GM12878 (cell line): ENCODE measurements at regions not wholly inside any gene's neighbourhood (a gene's known extent, or its start where the extent isn't known, plus 50 kb on each side); places are given as distances from the start of the nearest gene placed in this dataset.

Experiments used
- ATAC-seq: fragments of 200-7000 bp; cut with Tn5 transposase; 3 replicates; pipeline ENCODE4 v1.9.1; 2020; ENCODE audit warnings: mild to moderate bottlenecking, moderate library complexity
- BruUV-seq: library from RNA; stranded (reverse); fragments of 400-500 nt; replicated peaks from 2 replicates; lab custom pipeline; 2021; lab: Mats Ljungman, UMichigan
- CTCF ChIA-PET: fragments of 300-600 bp; sonication (Branson Sonifier 250); formaldehyde crosslinking; extraction: SDS; loops from one replicate; lab custom pipeline; 2021; ENCODE audit warnings: inconsistent platforms; lab: Yijun Ruan, JAX
- POLR2A ChIA-PET: fragments of 350-600 bp; formaldehyde crosslinking; extraction: SDS; loops from one replicate; lab custom pipeline; 2021; ENCODE audit warnings: inconsistent platforms; lab: Charles Lee
- RAD21 ChIA-PET: fragments of 300-600 bp; sonication (Branson Sonifier 250); formaldehyde crosslinking; loops from one replicate; lab custom pipeline; 2023; ENCODE audit warnings: antibody characterized with exemption; ENCODE audit not compliant: unreplicated experiment; lab: Charles Lee
- SMC1A ChIA-PET: fragments of 300-600 bp; sonication (Branson Sonifier 250); formaldehyde crosslinking; loops from one replicate; lab custom pipeline; 2023; ENCODE audit not compliant: unreplicated experiment, uncharacterized antibody; lab: Charles Lee
- DNase-seq: peaks from one replicate; pipeline ENCODE4 v3.0.0-alpha.2; 2011; ENCODE audit warnings: low read depth, low spot score
- FAIRE-seq: peaks from 3 replicates; lab custom pipeline; 2011; peaks lifted over from hg19 to GRCh38; lab: Jason Lieb, UNC
- H2AFZ ChIP-seq: 2 replicates; pipeline ENCODE4 v1.6.0; 2011; ENCODE audit warnings: low read depth, low read length, control low read depth; ENCODE audit not compliant: control insufficient read depth
- H3K27ac ChIP-seq: 2 replicates; pipeline ENCODE4 v1.5.1; 2011; ENCODE audit warnings: control low read depth; ENCODE audit not compliant: control insufficient read depth, insufficient read depth
- H3K27me3 ChIP-seq, 2 experiments: replicated peaks in 1 of 2; 2 replicates each; pipeline versions ENCODE4 v1.6.0 to v1.6.1; 2011; ENCODE audit warnings: low read length in 1 of 2; ENCODE audit not compliant: control insufficient read depth in 2 of 2, insufficient read depth in 2 of 2
- H3K36me3 ChIP-seq, 2 experiments: 2 replicates each; pipeline ENCODE4 v1.5.1; 2011; ENCODE audit warnings: low read length in 1 of 2; ENCODE audit not compliant: control insufficient read depth in 2 of 2, insufficient read depth in 2 of 2
- H3K4me1 ChIP-seq: 2 replicates; pipeline ENCODE4 v1.6.1; 2011; ENCODE audit warnings: mild to moderate bottlenecking, low read length, moderate library complexity, mixed read lengths; ENCODE audit not compliant: control insufficient read depth, insufficient read depth
- H3K4me2 ChIP-seq: 2 replicates; pipeline ENCODE4 v1.6.0; 2011; ENCODE audit warnings: control low read depth; ENCODE audit not compliant: control insufficient read depth, insufficient read depth
- H3K4me3 ChIP-seq: fragments of 200-600 bp; sonication (generic); 2 replicates; pipeline ENCODE4 v1.5.1; 2016
- H3K79me2 ChIP-seq: 2 replicates; pipeline ENCODE4 v1.6.0; 2011; ENCODE audit warnings: low read length; ENCODE audit not compliant: control insufficient read depth, insufficient read depth
- H3K9ac ChIP-seq: 2 replicates; pipeline ENCODE4 v1.8.0; 2011; ENCODE audit warnings: low read length, control low read depth, mixed read lengths; ENCODE audit not compliant: control insufficient read depth, insufficient read depth
- H3K9me3 ChIP-seq: replicated peaks from 3 replicates; pipeline ENCODE4 v1.5.1; 2011; ENCODE audit warnings: mild to moderate bottlenecking, low read length; ENCODE audit not compliant: control insufficient read depth, insufficient read depth
- H4K20me1 ChIP-seq: 2 replicates; pipeline ENCODE4 v1.6.0; 2011; ENCODE audit not compliant: control insufficient read depth, insufficient read depth
- ATF3 ChIP-seq: IDR thresholded peaks from 2 replicates; pipeline ENCODE4 v1.6.1; 2011; ENCODE audit warnings: low read depth, mild to moderate bottlenecking, low read length, moderate library complexity, borderline replicate concordance; ENCODE audit errors: extremely low read depth
- DPF2 ChIP-seq: fragments of 450-650 bp; IDR thresholded peaks from 2 replicates; pipeline ENCODE4 v1.6.1; 2017; ENCODE audit warnings: mild to moderate bottlenecking
- HDAC2 ChIP-seq: fragments of 200-600 bp; sonication (generic); IDR thresholded peaks from 2 replicates; pipeline ENCODE4 v1.6.1; 2017
- KLF5 ChIP-seq: fragments of 450-650 bp; IDR thresholded peaks from 2 replicates; pipeline ENCODE4 v1.6.1; 2014; ENCODE audit warnings: mild to moderate bottlenecking; ENCODE audit not compliant: partially characterized antibody
- NFYB ChIP-seq: IDR thresholded peaks from 2 replicates; pipeline ENCODE4 v1.6.1; 2011; ENCODE audit warnings: low read depth, mild to moderate bottlenecking, low read length, improper control_type of control experiment, moderate library complexity; ENCODE audit not compliant: insufficient read depth
- RCOR1 ChIP-seq: conservative IDR thresholded peaks from 2 replicates; pipeline ENCODE4 v1.6.1; 2012; ENCODE audit warnings: low read depth, low read length, improper control_type of control experiment
- SMAD5 ChIP-seq: IDR thresholded peaks from 2 replicates; pipeline ENCODE4 v1.6.1; 2016; ENCODE audit warnings: antibody characterized with exemption, low read depth
- ZBTB40 ChIP-seq: fragments of 450-650 bp; IDR thresholded peaks from 2 replicates; pipeline ENCODE4 v1.6.1; 2016; ENCODE audit warnings: mild to moderate bottlenecking, moderate library complexity, borderline replicate concordance
- WGBS: methylation state at CpG from one replicate; pipeline ENCODE4 v1.1.6; 2016; ENCODE audit warnings: low lambda C conversion rate; ENCODE audit not compliant: insufficient replicate concordance, insufficient coverage; ENCODE audit errors: missing lambda C conversion rate; 5-methylcytosine and 5-hydroxymethylcytosine counted together
- in situ Hi-C: fragments of 300-500 bp; cut with MboI; formaldehyde crosslinking; loops from 9 replicates; pipeline ENCODE4 v1.14.3; 2018; ENCODE audit warnings: mixed read lengths
- intact Hi-C: fragments of 100-400 bp; cut with micrococcal nuclease; formaldehyde crosslinking; loops from one replicate; pipeline ENCODE4 v1.14.2; 2022; ENCODE audit not compliant: unreplicated experiment

GRCh38 chr3:72370947-72371346, 477.3 kb downstream of the SHQ1 start:
- Histone ChIP-seq H3K79me2 (no peaks in the 10 kb centered on the region), H4K20me1 (no peaks in the 10 kb centered on the region), H3K9ac (no peak overlapping the region), H3K27ac (no peak overlapping the region), H3K4me3 (no peak overlapping the region), H3K27me3 (no peaks in the 10 kb centered on the region), H3K9me3 (no peaks in the 10 kb centered on the region), H3K36me3 (no peaks in the 10 kb centered on the region; a peak in 1 of 4 replicates), H3K4me1 (peaks cover 3% of the 10 kb centered on the region; the same call in 1 of the 2 replicates), H3K4me2 (no peak overlapping the region), H2AFZ (no peak overlapping the region)
- ChIA-PET CTCF (no interaction called here), SMC1A (no interaction called here), RAD21 (no interaction called here), POLR2A (no interaction called here)
- in situ Hi-C loops: no loop called here
- WGBS: 84% methylated on average over 11 of the region's 11 CpGs
- FAIRE-seq: no peak
- BruUV-seq: no TSS peak
- no peak for DNase-seq
- intact Hi-C loops: no loop called here
- TF ChIP-seq NFYB (no peak), DPF2 (no peak), SMAD5 (no peak), KLF5 (no peak), HDAC2 (no peak), ATF3 (no peak)
- ATAC-seq: no peak

GRCh38 chr3:72369681-72370080, 478.6 kb downstream of the SHQ1 start:
- no peaks in the 10 kb centered on the region; a peak in 1 of 4 replicates for H3K36me3 ChIP-seq
- H3K79me2 ChIP-seq: no peaks in the 10 kb centered on the region
- 58% methylated on average over 6 of the region's 6 CpGs for WGBS
- intact Hi-C loops: no loop called here
- no peak overlapping the region for H3K4me3 ChIP-seq
- DNase-seq (no peak), ATAC-seq (no peak)
- no peak overlapping the region for H3K9ac ChIP-seq
- H2AFZ ChIP-seq: no peak overlapping the region
- no peaks in the 10 kb centered on the region; the same call in 2 of the 3 replicates for H3K9me3 ChIP-seq
- H3K27me3 ChIP-seq: no peaks in the 10 kb centered on the region
- H4K20me1 ChIP-seq: no peaks in the 10 kb centered on the region
- H3K4me2 ChIP-seq: no peak overlapping the region
- TF ChIP-seq ZBTB40 (peak; percentile 67), RCOR1 (no peak)
- TF ChIP-seq, all 136 proteins: peak for 1
- in situ Hi-C loops: no loop called here
- Histone ChIP-seq H3K4me1 (no peaks in the 10 kb centered on the region), H3K27ac (no peak overlapping the region)
- POLR2A ChIA-PET: no interaction called here
- FAIRE-seq: no peak
- BruUV-seq: no TSS peak
- RAD21 ChIA-PET: no interaction called here
- SMC1A ChIA-PET: no interaction called here
- CTCF ChIA-PET: no interaction called here
